Transverse colon (tissue), 3 donors: ENCODE measurements at regions not wholly inside any gene's neighbourhood (a gene's known extent, or its start where the extent isn't known, plus 50 kb on each side); places are given as distances from the start of the nearest gene placed in this dataset.

Experiments used
- CTCF ChIP-seq, 5 experiments: fragments of 200-600 bp in 3 of 5; fragments of 450-650 bp in 2 of 5; sonication (generic) in 3 of 5; IDR thresholded peaks; 1 replicate in 2 of 5; 2 replicates in 3 of 5; pipeline ENCODE4 v1.5.1; 2016 to 2017; ENCODE audit warnings: antibody characterized with exemption in 5 of 5, inconsistent platforms in 3 of 5, mild to moderate bottlenecking in 2 of 5, moderate library complexity in 1 of 5
- EP300 ChIP-seq: sonication (generic); formaldehyde crosslinking; IDR thresholded peaks from one replicate; pipeline ENCODE4 v1.6.1; 2017; ENCODE audit warnings: antibody characterized with exemption, low read depth
- POLR2A ChIP-seq: fragments of 450-650 bp; IDR thresholded peaks from one replicate; pipeline ENCODE4 v1.6.1; 2016; ENCODE audit warnings: antibody characterized with exemption, mild to moderate bottlenecking, moderate library complexity

- TF ChIP-seq CTCF (IDR thresholded peaks at IDR 0.05) (no peak), EP300 (no peak), POLR2A (no peak)
Observed at GRCh38 chr10:65346466-65346865, 1579.4 kb upstream of the LRRTM3 start.
